ENCODE measurements at regions not wholly inside any gene's neighbourhood (a gene's known extent, or its start where the extent isn't known, plus 50 kb on each side); places are given as distances from the start of the nearest gene placed in this dataset.

GRCh38 chr9:106752581-106752980 is 110.4 kb upstream of the ZNF462 start:
- Histone ChIP-seq H3K4me1 (peaks cover 0 to 8% of the 10 kb centered on the region in 2 donors), H3K9me3 (no peaks in the 10 kb centered on the region), H3K27me3 (no peaks in the 10 kb centered on the region), H3K27ac (no peak overlapping the region), H3K36me3 (no peaks in the 10 kb centered on the region), H3K4me3 (no peak overlapping the region)
- no peak for DNase-seq (ENCODE audit: low spot score)
- no peak for TF ChIP-seq CTCF (IDR thresholded peaks at IDR 0.05)

GRCh38 chr9:106753155-106753671 is 109.8 kb upstream of the ZNF462 start:
- no peaks in the 10 kb centered on the region for H3K36me3 ChIP-seq
- DNase-seq (ENCODE audit: low spot score), result no peak
- no peak overlapping the region for H3K27ac ChIP-seq
- H3K27me3 ChIP-seq, result no peaks in the 10 kb centered on the region
- no peak for TF ChIP-seq CTCF (IDR thresholded peaks at IDR 0.05)
- H3K9me3 ChIP-seq, result no peaks in the 10 kb centered on the region
- peaks cover 0 to 8% of the 10 kb centered on the region in 2 donors for H3K4me1 ChIP-seq
- H3K4me3 ChIP-seq, result no peak overlapping the region

- Histone ChIP-seq H3K4me3 (no peak overlapping the region), H3K4me1 (peaks cover 0 to 8% of the 10 kb centered on the region in 2 donors)
Observed at GRCh38 chr9:106755736-106756135, 107.2 kb upstream of the ZNF462 start.

GRCh38 chr9:106757514-106757913 is 105.5 kb upstream of the ZNF462 start:
- no peaks in the 10 kb centered on the region for H3K36me3 ChIP-seq
- no peak overlapping the region for H3K27ac ChIP-seq
- H3K4me1 ChIP-seq, result peaks cover 0 to 6% of the 10 kb centered on the region in 2 donors
- H3K4me3 ChIP-seq, result no peak overlapping the region
- no peak for TF ChIP-seq CTCF (IDR thresholded peaks at IDR 0.05)
- no peaks in the 10 kb centered on the region for H3K9me3 ChIP-seq
- H3K27me3 ChIP-seq, result no peaks in the 10 kb centered on the region
- no peak for DNase-seq (ENCODE audit: low spot score)

More at GRCh38 chr9:106755736-106756135, 107.2 kb upstream of the ZNF462 start:
- H3K27ac ChIP-seq, result peak overlapping the region in 1 of 2 donors; percentile 70
- H3K36me3 ChIP-seq, result no peaks in the 10 kb centered on the region
- H3K27me3 ChIP-seq, result no peaks in the 10 kb centered on the region
- no peak for DNase-seq (ENCODE audit: low spot score)
- no peaks in the 10 kb centered on the region for H3K9me3 ChIP-seq
- TF ChIP-seq CTCF (IDR thresholded peaks at IDR 0.05), result no peak

- no peak for TF ChIP-seq CTCF (IDR thresholded peaks at IDR 0.05)
- H3K4me1 ChIP-seq, result no peaks in the 10 kb centered on the region
- no peaks in the 10 kb centered on the region for H3K36me3 ChIP-seq
- H3K27me3 ChIP-seq, result no peaks in the 10 kb centered on the region
- no peak overlapping the region for H3K4me3 ChIP-seq
- no peaks in the 10 kb centered on the region for H3K9me3 ChIP-seq
- H3K27ac ChIP-seq, result no peak overlapping the region
- no peak for DNase-seq (ENCODE audit: low spot score)
Observed at GRCh38 chr9:106758911-106759310, 104.1 kb upstream of the ZNF462 start.

GRCh38 chr9:106761493-106761892 is 101.5 kb upstream of the ZNF462 start:
- H3K27ac ChIP-seq, result no peak overlapping the region

More at GRCh38 chr9:106761493-106761892, 101.5 kb upstream of the ZNF462 start:
- TF ChIP-seq CTCF (IDR thresholded peaks at IDR 0.05), result no peak
- no peaks in the 10 kb centered on the region for H3K4me1 ChIP-seq
- no peak for DNase-seq (ENCODE audit: low spot score)
- no peaks in the 10 kb centered on the region for H3K9me3 ChIP-seq
- H3K27me3 ChIP-seq, result no peaks in the 10 kb centered on the region
- H3K36me3 ChIP-seq, result no peaks in the 10 kb centered on the region
- no peak overlapping the region for H3K4me3 ChIP-seq

Data from right atrium auricular region (tissue), 2 donors.